ENCODE measurements at regions not wholly inside any gene's neighbourhood (a gene's known extent, or its start where the extent isn't known, plus 50 kb on each side); places are given as distances from the start of the nearest gene placed in this dataset.

- Mint-ChIP-seq H3K4me1 (no peaks in the 10 kb centered on the region), H3K4me3 (no peak overlapping the region), H3K9me3 (peaks cover 6% of the 10 kb centered on the region), H3K27ac (no peak overlapping the region), H3K36me3 (no peaks in the 10 kb centered on the region), H3K27me3 (peaks cover 4% of the 10 kb centered on the region)
- DNase-seq (ENCODE audit: low spot score in 2 of 2): no peak
- no peak for ATAC-seq (ENCODE audit: low read depth)
These were observed 898.1 kb downstream of the EPHA4 start for GRCh38 chr2:220674033-220674432.

- H3K4me1 Mint-ChIP-seq: no peaks in the 10 kb centered on the region
- no peak for ATAC-seq (ENCODE audit: low read depth)
- H3K9me3 Mint-ChIP-seq: no peaks in the 10 kb centered on the region
- H3K4me3 Mint-ChIP-seq: no peak overlapping the region
- no peak overlapping the region for H3K27ac Mint-ChIP-seq
- no peaks in the 10 kb centered on the region for H3K36me3 Mint-ChIP-seq
- no peaks in the 10 kb centered on the region for H3K27me3 Mint-ChIP-seq
- no peak for DNase-seq (ENCODE audit: low spot score in 2 of 2)
These were observed 895.4 kb downstream of the EPHA4 start for GRCh38 chr2:220676695-220677094.

GRCh38 chr2:220678943-220679342 is 893.2 kb downstream of the EPHA4 start:
- Mint-ChIP-seq H3K4me3 (no peak overlapping the region), H3K4me1 (peaks cover 3% of the 10 kb centered on the region), H3K9me3 (no peaks in the 10 kb centered on the region), H3K36me3 (no peaks in the 10 kb centered on the region), H3K27ac (no peak overlapping the region), H3K27me3 (no peaks in the 10 kb centered on the region)
- DNase-seq (ENCODE audit: low spot score in 2 of 2) (no peak), ATAC-seq (ENCODE audit: low read depth) (no peak)

- H3K36me3 Mint-ChIP-seq: no peaks in the 10 kb centered on the region
- H3K27me3 Mint-ChIP-seq: peaks cover 2% of the 10 kb centered on the region
- no peak overlapping the region for H3K27ac Mint-ChIP-seq
- DNase-seq (ENCODE audit: low spot score in 2 of 2) (no peak), ATAC-seq (ENCODE audit: low read depth) (no peak)
- H3K9me3 Mint-ChIP-seq: no peaks in the 10 kb centered on the region
- peaks cover 8% of the 10 kb centered on the region for H3K4me1 Mint-ChIP-seq
- no peak overlapping the region for H3K4me3 Mint-ChIP-seq
These were observed 889.5 kb downstream of the EPHA4 start for GRCh38 chr2:220682616-220683015.

- peak overlapping the region; percentile 35 for H3K27ac Mint-ChIP-seq
- ATAC-seq (ENCODE audit: low read depth) (peak; percentile 55), DNase-seq (ENCODE audit: low spot score in 2 of 2) (no peak)
- H3K27me3 Mint-ChIP-seq: peaks cover 2% of the 10 kb centered on the region
- no peaks in the 10 kb centered on the region for H3K9me3 Mint-ChIP-seq
- peaks cover 8% of the 10 kb centered on the region for H3K4me1 Mint-ChIP-seq
- H3K4me3 Mint-ChIP-seq: no peak overlapping the region
- no peaks in the 10 kb centered on the region for H3K36me3 Mint-ChIP-seq
These were observed 888.0 kb downstream of the EPHA4 start for GRCh38 chr2:220684099-220684498.

GRCh38 chr2:220687231-220687843 is 884.8 kb downstream of the EPHA4 start:
- Mint-ChIP-seq H3K4me3 (no peak overlapping the region), H3K27me3 (peaks cover 2% of the 10 kb centered on the region), H3K4me1 (peaks cover 8% of the 10 kb centered on the region), H3K9me3 (no peaks in the 10 kb centered on the region), H3K27ac (no peak overlapping the region), H3K36me3 (no peaks in the 10 kb centered on the region)
- DNase-seq (ENCODE audit: low spot score in 2 of 2) (peak; percentile 44 to 54), ATAC-seq (ENCODE audit: low read depth) (peak; percentile 70)

GRCh38 chr2:220695397-220696279 is 876.5 kb downstream of the EPHA4 start:
- no peak overlapping the region for H3K27ac Mint-ChIP-seq
- DNase-seq (ENCODE audit: low spot score in 2 of 2) (no peak), ATAC-seq (ENCODE audit: low read depth) (no peak)
- H3K4me1 Mint-ChIP-seq: no peaks in the 10 kb centered on the region
- peaks cover 3% of the 10 kb centered on the region for H3K27me3 Mint-ChIP-seq
- no peak overlapping the region for H3K4me3 Mint-ChIP-seq
- H3K9me3 Mint-ChIP-seq: no peaks in the 10 kb centered on the region
- H3K36me3 Mint-ChIP-seq: no peaks in the 10 kb centered on the region

GRCh38 chr2:220696280-220696669 is 875.8 kb downstream of the EPHA4 start:
- DNase-seq (ENCODE audit: low spot score in 2 of 2) (no peak), ATAC-seq (ENCODE audit: low read depth) (no peak)
- no peak overlapping the region for H3K27ac Mint-ChIP-seq
- no peak overlapping the region for H3K4me3 Mint-ChIP-seq
- H3K9me3 Mint-ChIP-seq: peaks cover 3% of the 10 kb centered on the region
- H3K4me1 Mint-ChIP-seq: no peaks in the 10 kb centered on the region
- H3K27me3 Mint-ChIP-seq: peaks cover 5% of the 10 kb centered on the region
- H3K36me3 Mint-ChIP-seq: no peaks in the 10 kb centered on the region

GRCh38 chr2:220697011-220697410 is 875.1 kb downstream of the EPHA4 start:
- Mint-ChIP-seq H3K9me3 (peaks cover 5% of the 10 kb centered on the region), H3K4me3 (no peak overlapping the region), H3K36me3 (no peaks in the 10 kb centered on the region), H3K27ac (no peak overlapping the region), H3K4me1 (no peaks in the 10 kb centered on the region), H3K27me3 (peaks cover 7% of the 10 kb centered on the region)
- DNase-seq (ENCODE audit: low spot score in 2 of 2): no peak
- no peak for ATAC-seq (ENCODE audit: low read depth)

- H3K27ac Mint-ChIP-seq: no peak overlapping the region
- H3K9me3 Mint-ChIP-seq: peaks cover 5% of the 10 kb centered on the region
- H3K27me3 Mint-ChIP-seq: peaks cover 4% of the 10 kb centered on the region
- ATAC-seq (ENCODE audit: low read depth) (no peak), DNase-seq (ENCODE audit: low spot score in 2 of 2) (no peak)
- H3K36me3 Mint-ChIP-seq: no peaks in the 10 kb centered on the region
- no peaks in the 10 kb centered on the region for H3K4me1 Mint-ChIP-seq
- no peak overlapping the region for H3K4me3 Mint-ChIP-seq
These were observed 871.0 kb downstream of the EPHA4 start for GRCh38 chr2:220701115-220701514.

GRCh38 chr2:220703279-220703678 is 868.8 kb downstream of the EPHA4 start:
- H3K4me1 Mint-ChIP-seq: no peaks in the 10 kb centered on the region
- no peak overlapping the region for H3K27ac Mint-ChIP-seq
- peaks cover 4% of the 10 kb centered on the region for H3K27me3 Mint-ChIP-seq
- no peak for DNase-seq (ENCODE audit: low spot score in 2 of 2)
- ATAC-seq (ENCODE audit: low read depth): no peak
- peaks cover 5% of the 10 kb centered on the region for H3K9me3 Mint-ChIP-seq
- no peak overlapping the region for H3K4me3 Mint-ChIP-seq
- no peaks in the 10 kb centered on the region for H3K36me3 Mint-ChIP-seq

GRCh38 chr2:220704081-220704480 is 868.0 kb downstream of the EPHA4 start:
- Mint-ChIP-seq H3K4me3 (no peak overlapping the region), H3K27me3 (peaks cover 5% of the 10 kb centered on the region), H3K27ac (no peak overlapping the region), H3K9me3 (peaks cover 5% of the 10 kb centered on the region), H3K36me3 (no peaks in the 10 kb centered on the region), H3K4me1 (no peaks in the 10 kb centered on the region)
- no peak for DNase-seq (ENCODE audit: low spot score in 2 of 2)
- ATAC-seq (ENCODE audit: low read depth): no peak

- no peak overlapping the region for H3K27ac Mint-ChIP-seq
These were observed 867.3 kb downstream of the EPHA4 start for GRCh38 chr2:220704810-220705209.

GRCh38 chr2:220705678-220706077 is 866.4 kb downstream of the EPHA4 start:
- Mint-ChIP-seq H3K36me3 (peaks cover 2% of the 10 kb centered on the region), H3K4me3 (no peak overlapping the region), H3K27ac (no peak overlapping the region), H3K4me1 (no peaks in the 10 kb centered on the region), H3K27me3 (peaks cover 7% of the 10 kb centered on the region), H3K9me3 (peaks cover 5% of the 10 kb centered on the region)
- ATAC-seq (ENCODE audit: low read depth) (no peak), DNase-seq (ENCODE audit: low spot score in 2 of 2) (no peak)

More at GRCh38 chr2:220704810-220705209, 867.3 kb downstream of the EPHA4 start:
- Mint-ChIP-seq H3K4me1 (no peaks in the 10 kb centered on the region), H3K27me3 (peaks cover 5% of the 10 kb centered on the region), H3K36me3 (no peaks in the 10 kb centered on the region), H3K9me3 (peaks cover 5% of the 10 kb centered on the region), H3K4me3 (no peak overlapping the region)
- no peak for DNase-seq (ENCODE audit: low spot score in 2 of 2)
- ATAC-seq (ENCODE audit: low read depth): no peak

Measured in memory B cell (primary cell).